ENCODE measurements at regions not wholly inside any gene's neighbourhood (a gene's known extent, or its start where the extent isn't known, plus 50 kb on each side); places are given as distances from the start of the nearest gene placed in this dataset.

- no peak for DNase-seq
- Histone ChIP-seq H3K9me3 (ENCODE audit: control insufficient read depth, low read depth, low read length) (no peaks in the 10 kb centered on the region), H3K18ac (ENCODE audit: insufficient read length, low read depth, low read length) (no peak overlapping the region), H2BK5ac (ENCODE audit: insufficient read length, low read length) (no peak overlapping the region), H4K20me1 (ENCODE audit: control insufficient read depth, insufficient read depth, insufficient read length) (no peaks in the 10 kb centered on the region), H3K27me3 (ENCODE audit: insufficient read depth, low read length) (no peaks in the 10 kb centered on the region), H2BK120ac (ENCODE audit: low read depth, low read length, poor library complexity, severe bottlenecking) (no peak overlapping the region), H3K56ac (ENCODE audit: insufficient read length, low read depth, low read length) (no peak overlapping the region), H3K4me1 (ENCODE audit: insufficient read depth, low read length) (no peaks in the 10 kb centered on the region), H3K27ac (ENCODE audit: insufficient read length, low read depth, low read length) (no peak overlapping the region), H3K23ac (ENCODE audit: insufficient read length, low read depth, low read length) (no peak overlapping the region), H3K4me2 (ENCODE audit: insufficient read depth, insufficient read length, low read length) (no peak overlapping the region), H2BK15ac (ENCODE audit: low read depth, low read length) (no peak overlapping the region), H3K79me2 (ENCODE audit: insufficient read depth, low read length) (no peaks in the 10 kb centered on the region), H3K4ac (ENCODE audit: low read depth, low read length) (no peak overlapping the region), H4K8ac (replicated peaks; ENCODE audit: insufficient read length, low read depth, low read length) (no peak overlapping the region), H2AFZ (ENCODE audit: low read length) (no peak overlapping the region), H2AK5ac (ENCODE audit: insufficient read length, low read length) (no peak overlapping the region), H4K5ac (ENCODE audit: insufficient read length, low read depth, low read length) (no peak overlapping the region), H3K23me2 (ENCODE audit: insufficient read length, low read depth, low read length, poor library complexity, severe bottlenecking) (peaks cover 4% of the 10 kb centered on the region), H3T11ph (ENCODE audit: low read length) (no peak overlapping the region), H2BK12ac (ENCODE audit: insufficient read length, low read depth, low read length) (no peak overlapping the region), H2BK20ac (ENCODE audit: low read depth, low read length, poor library complexity, severe bottlenecking) (no peak overlapping the region), H3K14ac (ENCODE audit: insufficient read depth, low read length) (no peak overlapping the region), H4K91ac (ENCODE audit: insufficient read length, low read depth, low read length) (no peak overlapping the region), H3K79me1 (ENCODE audit: insufficient read depth, low read depth, low read length, poor library complexity, severe bottlenecking) (no peaks in the 10 kb centered on the region), H3K9ac (ENCODE audit: extremely low read depth, insufficient read length, low read length) (no peak overlapping the region)
- no peak for TF ChIP-seq CTCF (conservative IDR thresholded peaks at IDR 0.05)
- Mint-ChIP-seq H3K4me3 (no peak overlapping the region), H3K27ac (no peak overlapping the region), H3K9me3 (peaks cover under 1 to 7% of the 10 kb centered on the region in 2 experiments; a peak in 4 of 5 replicates), H3K4me1 (peaks cover 8 to 10% of the 10 kb centered on the region in 2 experiments), H3K27me3 (ENCODE audit: low read depth) (no peaks in the 10 kb centered on the region), H3K36me3 (ENCODE audit: insufficient read depth in 1 of 3, low read depth in 3 of 3) (peaks cover 2 to 4% (median 3%) of the 10 kb centered on the region in 3 experiments; a peak in 4 of 7 replicates)
- WGBS (ENCODE audit: extremely low coverage, insufficient read length, low lambda C conversion rate) = no CpG with 5 or more reads among the region's 9 CpGs
Measured at GRCh38 chr4:184282895-184283654, 65.4 kb upstream of the ENPP6 start.
